Tibial nerve (tissue), 4 donors: ENCODE measurements at regions not wholly inside any gene's neighbourhood (a gene's known extent, or its start where the extent isn't known, plus 50 kb on each side); places are given as distances from the start of the nearest gene placed in this dataset.

Experiments
- CTCF ChIP-seq, 5 experiments: fragments of 200-600 bp in 3 of 5; fragments of 450-650 bp in 2 of 5; sonication (generic) in 3 of 5; IDR thresholded peaks; one replicate each; pipeline ENCODE4 v1.5.1; 2016 to 2019; ENCODE audit warnings: antibody characterized with exemption in 5 of 5, mild to moderate bottlenecking in 3 of 5, moderate library complexity in 2 of 5
- EP300 ChIP-seq, 2 donors: sonication (generic); formaldehyde crosslinking; IDR thresholded peaks; one replicate each; pipeline ENCODE4 v1.6.1; 2017; ENCODE audit warnings: antibody characterized with exemption in 2 of 2, mild to moderate bottlenecking in 1 of 2
- POLR2A ChIP-seq, 2 donors: fragments of 450-650 bp; IDR thresholded peaks; one replicate each; pipeline ENCODE4 v1.6.1; 2017; ENCODE audit warnings: antibody characterized with exemption in 2 of 2, mild to moderate bottlenecking in 2 of 2, moderate library complexity in 2 of 2

GRCh38 chr5:38634568-38635369, 78.3 kb upstream of the LIFR start:
- TF ChIP-seq CTCF (IDR thresholded peaks at IDR 0.05) (no peak), EP300 (IDR thresholded peaks at IDR 0.05) (no peak), POLR2A (IDR thresholded peaks at IDR 0.05) (no peak)
